ENCODE measurements at regions not wholly inside any gene's neighbourhood (a gene's known extent, or its start where the extent isn't known, plus 50 kb on each side); places are given as distances from the start of the nearest gene placed in this dataset.

DNA sequence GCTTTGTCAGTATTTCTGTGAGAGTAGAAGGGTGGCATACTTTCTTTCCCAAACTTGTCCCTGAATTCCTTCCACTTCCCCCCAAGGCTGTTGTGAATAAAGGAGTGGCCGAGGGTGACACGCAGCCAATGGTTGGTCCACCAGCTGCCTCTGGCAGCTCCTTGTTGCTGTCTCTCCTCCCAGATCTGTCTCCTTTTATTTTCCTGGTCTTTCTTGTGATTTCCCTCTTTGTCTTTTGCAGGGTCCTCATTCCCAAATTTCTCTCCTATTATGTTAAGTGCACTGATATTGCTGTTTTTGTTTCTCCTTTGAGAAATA is 137.5 kb upstream of the HMHB1 start:
- Mint-ChIP-seq H3K9me3 (no peaks in the 10 kb centered on the region), H3K4me1 (peaks cover 0 to 5% of the 10 kb centered on the region in 2 experiments; a peak in 1 of 4 replicates), H3K36me3 (ENCODE audit: insufficient read depth in 1 of 3, low read depth in 3 of 3) (no peaks in the 10 kb centered on the region), H3K27ac (no peak overlapping the region), H3K27me3 (ENCODE audit: low read depth) (no peaks in the 10 kb centered on the region), H3K4me3 (no peak overlapping the region)
- H3K9me3 ChIP-seq (ENCODE audit: control insufficient read depth, low read depth, low read length): no peaks in the 10 kb centered on the region
- H3K27me3 ChIP-seq (ENCODE audit: insufficient read depth, low read length): no peaks in the 10 kb centered on the region
- H2BK120ac ChIP-seq (ENCODE audit: low read depth, low read length, poor library complexity, severe bottlenecking): no peak overlapping the region
- H4K91ac ChIP-seq (ENCODE audit: insufficient read length, low read depth, low read length): no peak overlapping the region
- no peak overlapping the region for H3K4ac ChIP-seq (ENCODE audit: low read depth, low read length)
- H3K9ac ChIP-seq (ENCODE audit: extremely low read depth, insufficient read length, low read length): no peak overlapping the region
- H4K5ac ChIP-seq (ENCODE audit: insufficient read length, low read depth, low read length): no peak overlapping the region
- H3K79me1 ChIP-seq (ENCODE audit: insufficient read depth, low read depth, low read length, poor library complexity, severe bottlenecking): no peaks in the 10 kb centered on the region
- no CpG with 5 or more reads among the region's 2 CpGs for WGBS (ENCODE audit: extremely low coverage, insufficient read length, low lambda C conversion rate)
- DNase-seq: no peak
- H3K4me1 ChIP-seq (ENCODE audit: insufficient read depth, low read length): no peaks in the 10 kb centered on the region
- no peak overlapping the region for H3K56ac ChIP-seq (ENCODE audit: insufficient read length, low read depth, low read length)
- TF ChIP-seq, protein P1, sequence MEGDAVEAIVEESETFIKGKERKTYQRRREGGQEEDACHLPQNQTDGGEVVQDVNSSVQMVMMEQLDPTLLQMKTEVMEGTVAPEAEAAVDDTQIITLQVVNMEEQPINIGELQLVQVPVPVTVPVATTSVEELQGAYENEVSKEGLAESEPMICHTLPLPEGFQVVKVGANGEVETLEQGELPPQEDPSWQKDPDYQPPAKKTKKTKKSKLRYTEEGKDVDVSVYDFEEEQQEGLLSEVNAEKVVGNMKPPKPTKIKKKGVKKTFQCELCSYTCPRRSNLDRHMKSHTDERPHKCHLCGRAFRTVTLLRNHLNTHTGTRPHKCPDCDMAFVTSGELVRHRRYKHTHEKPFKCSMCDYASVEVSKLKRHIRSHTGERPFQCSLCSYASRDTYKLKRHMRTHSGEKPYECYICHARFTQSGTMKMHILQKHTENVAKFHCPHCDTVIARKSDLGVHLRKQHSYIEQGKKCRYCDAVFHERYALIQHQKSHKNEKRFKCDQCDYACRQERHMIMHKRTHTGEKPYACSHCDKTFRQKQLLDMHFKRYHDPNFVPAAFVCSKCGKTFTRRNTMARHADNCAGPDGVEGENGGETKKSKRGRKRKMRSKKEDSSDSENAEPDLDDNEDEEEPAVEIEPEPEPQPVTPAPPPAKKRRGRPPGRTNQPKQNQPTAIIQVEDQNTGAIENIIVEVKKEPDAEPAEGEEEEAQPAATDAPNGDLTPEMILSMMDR (conservative IDR thresholded peaks at IDR 0.05): no peak
- no peak overlapping the region for H3K27ac ChIP-seq (ENCODE audit: insufficient read length, low read depth, low read length)
- no peak overlapping the region for H2BK12ac ChIP-seq (ENCODE audit: insufficient read length, low read depth, low read length)
- no peak overlapping the region for H2BK5ac ChIP-seq (ENCODE audit: insufficient read length, low read length)
- H3K23me2 ChIP-seq (ENCODE audit: insufficient read length, low read depth, low read length, poor library complexity, severe bottlenecking): no peaks in the 10 kb centered on the region
- no peak overlapping the region for H3K4me2 ChIP-seq (ENCODE audit: insufficient read depth, insufficient read length, low read length)
- no peak overlapping the region for H3K23ac ChIP-seq (ENCODE audit: insufficient read length, low read depth, low read length)
- H2AK5ac ChIP-seq (ENCODE audit: insufficient read length, low read length): no peak overlapping the region
- H2BK20ac ChIP-seq (ENCODE audit: low read depth, low read length, poor library complexity, severe bottlenecking): no peak overlapping the region
- H2AFZ ChIP-seq (ENCODE audit: low read length): no peak overlapping the region
- H4K8ac ChIP-seq (replicated peaks; ENCODE audit: insufficient read length, low read depth, low read length): no peak overlapping the region
- H3K18ac ChIP-seq (ENCODE audit: insufficient read length, low read depth, low read length): no peak overlapping the region
- no peak overlapping the region for H3K14ac ChIP-seq (ENCODE audit: insufficient read depth, low read length)
- no peak overlapping the region for H2BK15ac ChIP-seq (ENCODE audit: low read depth, low read length)
- no peaks in the 10 kb centered on the region for H3K79me2 ChIP-seq (ENCODE audit: insufficient read depth, low read length)
- H3T11ph ChIP-seq (ENCODE audit: low read length): no peak overlapping the region
- H4K20me1 ChIP-seq (ENCODE audit: control insufficient read depth, insufficient read depth, insufficient read length): no peaks in the 10 kb centered on the region

Measured in H9 (cell line).